ENCODE measurements at regions not wholly inside any gene's neighbourhood (a gene's known extent, or its start where the extent isn't known, plus 50 kb on each side); places are given as distances from the start of the nearest gene placed in this dataset.

GRCh38 chr17:77753246-77753645 is 205.3 kb upstream of the TNRC6C start:
- TF ChIP-seq POLR2A (IDR thresholded peaks at IDR 0.05), result no peak
- no peak for TF ChIP-seq POLR2AphosphoS5 (IDR thresholded peaks at IDR 0.05)

Data from stomach (tissue), 4 donors.